ENCODE measurements at regions not wholly inside any gene's neighbourhood (a gene's known extent, or its start where the extent isn't known, plus 50 kb on each side); places are given as distances from the start of the nearest gene placed in this dataset.

- dilution Hi-C loops (cut with HindIII; ENCODE audit: low sequenced_read_pairs, unreplicated experiment) (no loop called here), in situ Hi-C loops (cut with MboI; ENCODE audit: low sequenced_read_pairs) (loop anchor here (5.0 to 25.0 kb wide), 5 partner anchors 496 to 1544 kb away; partner anchors contain the start of gene PCDH18), intact Hi-C loops (cut with micrococcal nuclease) (loop anchor here (1.0 to 5.0 kb wide), 12 partner anchors 103 to 1556 kb away; partner anchors contain the start of genes PCDH18 and SLC7A11)
- no peak overlapping the region for H2AK9ac ChIP-seq (replicated peaks; ENCODE audit: low read depth, low read length, poor library complexity)
- peak overlapping the region in 1 of 2 experiments; percentile 68; a peak in 1 of 4 replicates for H4K8ac ChIP-seq (ENCODE audit: low read depth in 2 of 2, low read length in 2 of 2)
- ChIA-PET POLR2A (ENCODE audit: unreplicated experiment) (no interaction called here), CTCF (interaction anchor here (0.6 to 3.1 kb wide), 15 partner anchors 15 to 1057 kb away, joined by 3 to 17 read pairs (median 4); no protein-coding TSS in a partner anchor)
- H3K4ac ChIP-seq (ENCODE audit: low read depth, low read length) = no peak overlapping the region; the same call in 1 of the 2 replicates
- H2BK120ac ChIP-seq (ENCODE audit: low read depth, low read length) = peak overlapping the region; percentile 88
- no peak overlapping the region for H4K5ac ChIP-seq (ENCODE audit: low read depth, low read length)
- H3K4me3 ChIP-seq (ENCODE audit: insufficient read depth, low read depth, low read length) = no peak overlapping the region
- peak overlapping the region; percentile 38; the same call in 1 of the 2 replicates for H3K9ac ChIP-seq (ENCODE audit: low read depth, low read length)
- H3K36me3 ChIP-seq (ENCODE audit: control insufficient read depth, insufficient read depth, low read length) = no peaks in the 10 kb centered on the region
- no TSS peak for BruUV-seq (replicated peaks)
- H3K9me1 ChIP-seq (ENCODE audit: insufficient read depth, low read length) = no peaks in the 10 kb centered on the region
- peak; percentile 79 for DNase-seq
- peak overlapping the region; percentile 78; the same call in 1 of the 3 replicates for H2BK15ac ChIP-seq (ENCODE audit: low read depth, low read length)
- H3K27ac ChIP-seq (ENCODE audit: insufficient read depth, low read length) = no peak overlapping the region
- H2AK5ac ChIP-seq (ENCODE audit: low read depth, low read length) = no peak overlapping the region
- H3K4me2 ChIP-seq (ENCODE audit: low read depth, low read length) = peak overlapping the region; percentile 60; the same call in 1 of the 2 replicates
- no peaks in the 10 kb centered on the region for H3K79me1 ChIP-seq (ENCODE audit: low read depth in 1 of 2, low read length in 2 of 2)
- peak; percentile 87 for ATAC-seq (ENCODE audit: low read depth)
- H3K27me3 ChIP-seq (ENCODE audit: control insufficient read depth, insufficient read depth, low read length) = no peaks in the 10 kb centered on the region
- H3K56ac ChIP-seq (ENCODE audit: extremely low read depth, insufficient read depth, low read length) = peak overlapping the region; percentile 29; the same call in 1 of the 2 replicates
- no peak overlapping the region for H2AFZ ChIP-seq (replicated peaks; ENCODE audit: low read length, poor library complexity)
- H3K9me3 ChIP-seq (ENCODE audit: control insufficient read depth, insufficient read depth, low read length) = peaks cover 3% of the 10 kb centered on the region; the same call in 1 of the 2 replicates
- no peak overlapping the region for H2BK5ac ChIP-seq (ENCODE audit: low read depth, low read length, poor library complexity, severe bottlenecking)
- H3K23ac ChIP-seq (ENCODE audit: low read depth, low read length) = no peak overlapping the region
- peaks cover 3% of the 10 kb centered on the region; the same call in 1 of the 2 replicates for H3K4me1 ChIP-seq (ENCODE audit: control insufficient read depth, insufficient read depth, low read length)
- no peak overlapping the region for H3K18ac ChIP-seq (ENCODE audit: low read depth, low read length)
- H3K14ac ChIP-seq (replicated peaks; ENCODE audit: low read depth, low read length) = no peak overlapping the region
- H4K91ac ChIP-seq (ENCODE audit: insufficient read depth, low read depth, low read length) = peak overlapping the region; percentile 16; the same call in 1 of the 2 replicates
- no CpG with 5 or more reads among the region's 7 CpGs for WGBS, 2 experiments (ENCODE audit: extremely low coverage in 2 of 2, insufficient read length in 1 of 2)
- peak overlapping the region; percentile 57 for H2BK20ac ChIP-seq (ENCODE audit: low read depth, low read length)
- no peaks in the 10 kb centered on the region for H4K20me1 ChIP-seq (ENCODE audit: insufficient read depth, low read length)
- TF ChIP-seq RAD21 (IDR thresholded peaks at IDR 0.05; ENCODE audit: low read length) (peak; percentile 97), MAZ (IDR thresholded peaks at IDR 0.05; ENCODE audit: borderline replicate concordance, low read depth, low read length) (no peak), SMC3 (IDR thresholded peaks at IDR 0.05; ENCODE audit: low read depth, low read length) (peak; percentile 93), NFE2L2 (IDR thresholded peaks at IDR 0.05; ENCODE audit: low read depth, low read length) (no peak), MXI1 (IDR thresholded peaks at IDR 0.05; ENCODE audit: borderline replicate concordance, low read depth, low read length) (no peak), FOS (IDR thresholded peaks at IDR 0.05; ENCODE audit: low read depth, low read length) (no peak), USF2 (IDR thresholded peaks at IDR 0.05; ENCODE audit: low read depth, low read length) (no peak), CTCF (conservative IDR thresholded peaks at IDR 0.05; ENCODE audit: low read depth, low read length) (peak; percentile 91), BHLHE40 (IDR thresholded peaks at IDR 0.05; ENCODE audit: low read depth, low read length) (no peak), ELK1 (IDR thresholded peaks at IDR 0.05; ENCODE audit: borderline replicate concordance, low read depth, low read length) (no peak), MAFK (IDR thresholded peaks at IDR 0.05; ENCODE audit: low read depth, low read length) (no peak), CEBPB (IDR thresholded peaks at IDR 0.05; ENCODE audit: low read depth, low read length) (no peak), CHD1 (IDR thresholded peaks at IDR 0.05; ENCODE audit: low read depth, low read length) (no peak), RFX5 (IDR thresholded peaks at IDR 0.05; ENCODE audit: low read depth, low read length) (no peak), POLR2A (IDR thresholded peaks at IDR 0.05; ENCODE audit: low read depth, low read length) (peak; percentile 36; the same call in 1 of the 2 replicates)
Measured at GRCh38 chr4:138680989-138681604, 334.5 kb upstream of the NOCT start.
